ENCODE measurements at regions not wholly inside any gene's neighbourhood (a gene's known extent, or its start where the extent isn't known, plus 50 kb on each side); places are given as distances from the start of the nearest gene placed in this dataset.

DNA sequence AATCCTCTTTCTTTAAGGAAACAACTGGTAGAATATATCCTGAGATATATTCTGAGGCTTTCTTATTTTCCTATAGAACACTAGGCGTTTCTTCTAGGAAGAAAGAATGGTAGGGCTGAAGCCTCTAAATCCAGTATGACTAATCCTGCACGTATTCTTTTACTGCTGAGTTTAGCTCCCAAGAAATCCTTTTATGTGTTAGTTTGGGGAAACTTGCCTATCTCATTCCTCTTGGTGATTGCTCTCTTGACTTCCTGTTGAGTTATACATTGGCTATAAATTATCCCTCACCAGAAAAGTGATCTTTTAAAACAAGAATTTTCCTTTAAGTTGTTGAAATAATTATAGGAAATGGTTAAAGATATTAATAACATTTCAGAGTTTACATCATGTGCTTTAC is 422.9 kb downstream of the TMEM161B start:
- POLR2A ChIA-PET, result no interaction called here
- CTCF ChIA-PET, result no interaction called here
- DNase-seq (ENCODE audit: low read depth, low spot score), result no peak

DNA sequence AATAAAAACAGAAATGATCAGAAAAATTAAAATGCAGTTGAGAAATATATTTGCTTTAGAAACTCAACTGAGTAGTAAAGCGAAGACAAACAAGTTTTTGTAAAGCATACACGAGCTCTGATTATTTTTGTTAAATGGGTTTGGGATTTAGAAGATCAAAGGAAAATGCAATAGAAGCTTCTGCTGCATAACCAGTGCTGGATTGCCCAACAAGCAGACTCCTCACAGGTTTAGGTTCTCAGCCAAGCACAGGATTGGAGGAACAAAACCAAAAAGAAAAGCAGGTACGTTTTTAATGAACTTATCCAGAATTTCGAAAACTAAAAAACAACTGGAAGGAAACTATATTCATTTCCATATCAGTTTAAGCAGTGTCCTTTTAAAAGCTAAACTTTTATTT is 423.8 kb downstream of the TMEM161B start:
- DNase-seq (ENCODE audit: low read depth, low spot score), result no peak
- ChIA-PET CTCF (no interaction called here), POLR2A (no interaction called here)
- H3K4me3 ChIP-seq (ENCODE audit: low read depth, low read length), result no peak overlapping the region
- no peak for TF ChIP-seq CTCF (IDR thresholded peaks at IDR 0.05; ENCODE audit: insufficient read depth, low read length, missing control alignments)

More for the DNA sequence above, 422.9 kb downstream of the TMEM161B start:
- no peak overlapping the region for H3K4me3 ChIP-seq (ENCODE audit: low read depth, low read length)
- TF ChIP-seq CTCF (IDR thresholded peaks at IDR 0.05; ENCODE audit: insufficient read depth, low read length, missing control alignments), result no peak

- no peak for TF ChIP-seq CTCF (IDR thresholded peaks at IDR 0.05; ENCODE audit: insufficient read depth, low read length, missing control alignments)
- no peak overlapping the region for H3K4me3 ChIP-seq (ENCODE audit: low read depth, low read length)
- DNase-seq (ENCODE audit: low read depth, low spot score), result no peak
- ChIA-PET CTCF (no interaction called here), POLR2A (no interaction called here)
These were observed 424.2 kb downstream of the TMEM161B start for GRCh38 chr5:87844449-87844848.

DNA sequence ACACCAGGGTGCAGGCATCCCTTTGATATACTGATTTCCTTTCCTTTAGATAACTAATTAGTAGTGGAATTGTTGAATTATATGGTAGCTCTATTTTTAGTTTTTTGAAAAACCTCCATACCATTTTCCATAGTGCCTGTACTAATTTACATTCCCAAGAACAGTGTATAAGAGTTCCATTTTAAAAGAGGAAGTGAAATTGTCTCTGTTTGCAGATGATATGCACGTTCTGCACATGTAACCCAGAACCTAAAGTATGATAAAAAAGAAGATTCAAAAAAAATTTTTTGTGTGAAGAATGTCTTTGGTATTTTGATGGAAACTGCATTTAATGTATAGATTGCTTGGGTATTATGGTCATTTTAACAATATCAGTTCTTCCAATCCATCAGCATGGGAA is 424.0 kb upstream of the CCNH start:
- ChIA-PET CTCF (no interaction called here), POLR2A (no interaction called here)
- H3K4me3 ChIP-seq (ENCODE audit: low read depth, low read length), result no peak overlapping the region
- no peak for TF ChIP-seq CTCF (IDR thresholded peaks at IDR 0.05; ENCODE audit: insufficient read depth, low read length, missing control alignments)
- DNase-seq (ENCODE audit: low read depth, low spot score), result no peak

- CTCF ChIA-PET, result no interaction called here
- TF ChIP-seq CTCF (IDR thresholded peaks at IDR 0.05; ENCODE audit: insufficient read depth, low read length, missing control alignments), result no peak
- DNase-seq (ENCODE audit: low read depth, low spot score), result no peak
- POLR2A ChIA-PET, result no interaction called here
- no peak overlapping the region for H3K4me3 ChIP-seq (ENCODE audit: low read depth, low read length)
These were observed 418.8 kb upstream of the CCNH start for GRCh38 chr5:87831499-87831898.

GRCh38 chr5:87829217-87829551 is 416.5 kb upstream of the CCNH start:
- no peak for TF ChIP-seq CTCF (IDR thresholded peaks at IDR 0.05; ENCODE audit: insufficient read depth, low read length, missing control alignments)
- DNase-seq (ENCODE audit: low read depth, low spot score), result no peak
- ChIA-PET POLR2A (no interaction called here), CTCF (no interaction called here)
- no peak overlapping the region for H3K4me3 ChIP-seq (ENCODE audit: low read depth, low read length)
